Ishikawa (cell line): ENCODE measurements at regions not wholly inside any gene's neighbourhood (a gene's known extent, or its start where the extent isn't known, plus 50 kb on each side); places are given as distances from the start of the nearest gene placed in this dataset.

Source experiments
- CEBPB ChIP-seq: IDR thresholded peaks from 2 replicates; pipeline ENCODE4 v1.6.1; 2012
- TAF1 ChIP-seq: IDR thresholded peaks from 2 replicates; pipeline ENCODE4 v1.6.1; 2012; ENCODE audit warnings: low read depth, mild to moderate bottlenecking
- TF ChIP-seq, protein P1 (sequence below): IDR thresholded peaks from 2 replicates; pipeline ENCODE4 v1.6.1; 2012

DNA sequence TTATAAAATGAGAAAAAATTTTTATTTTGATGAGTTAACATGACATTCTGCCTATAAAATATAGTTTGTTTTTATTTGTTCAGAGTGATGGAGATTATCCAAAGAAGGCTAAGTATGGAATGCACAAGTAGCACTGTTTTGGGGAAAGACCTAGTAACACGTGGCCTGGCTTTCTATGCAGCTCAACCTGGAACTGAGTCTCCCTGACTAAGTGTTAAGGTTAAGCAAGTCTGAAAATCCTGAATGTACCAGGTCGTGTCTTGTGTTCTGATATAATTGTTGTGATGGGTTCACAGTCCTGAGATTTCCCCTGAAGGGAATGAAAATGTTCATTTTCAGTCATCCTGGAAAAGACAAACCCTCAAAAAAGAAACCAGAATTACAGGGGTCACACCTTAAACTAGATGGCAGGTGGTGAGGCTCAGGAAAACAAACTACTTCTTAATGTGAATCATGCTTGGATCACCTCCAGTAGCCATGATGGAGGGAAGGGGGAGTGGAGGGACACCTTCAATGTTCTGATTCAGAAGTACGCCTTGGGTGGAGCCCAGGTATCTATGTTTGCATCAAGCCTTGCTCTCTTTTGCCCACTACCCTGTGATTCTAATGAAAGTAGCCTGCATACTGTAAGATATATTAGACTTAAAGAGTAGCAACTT lies 236.8 kb downstream of the ALX1 start:
- TF ChIP-seq TAF1 (no peak), CEBPB (no peak)
- TF ChIP-seq, protein P1, sequence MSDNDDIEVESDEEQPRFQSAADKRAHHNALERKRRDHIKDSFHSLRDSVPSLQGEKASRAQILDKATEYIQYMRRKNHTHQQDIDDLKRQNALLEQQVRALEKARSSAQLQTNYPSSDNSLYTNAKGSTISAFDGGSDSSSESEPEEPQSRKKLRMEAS, result no peak
